GM23338 (cell line): ENCODE measurements at regions not wholly inside any gene's neighbourhood (a gene's known extent, or its start where the extent isn't known, plus 50 kb on each side); places are given as distances from the start of the nearest gene placed in this dataset.

ENCODE experiments used
- ATAC-seq: fragments of 200-7000 bp; cut with Tn5 transposase; 3 replicates; pipeline ENCODE4 v1.9.1; 2020
- DNase-seq: peaks from one replicate; pipeline ENCODE4 v3.0.0-alpha.2; 2015; ENCODE audit warnings: low spot score
- H2AFZ ChIP-seq: fragments of 200-600 bp; sonication (generic); 2 replicates; pipeline ENCODE4 v1.8.0; 2016; ENCODE audit warnings: antibody characterized with exemption, mild to moderate bottlenecking, moderate library complexity
- H3F3A ChIP-seq: fragments of 200-600 bp; sonication (generic); replicated peaks from 2 replicates; pipeline ENCODE4 v1.8.0; 2017; ENCODE audit warnings: antibody characterized with exemption, mixed run types, low read depth
- H3K27ac ChIP-seq: fragments of 200-600 bp; sonication (generic); 2 replicates; pipeline ENCODE4 v1.6.1; 2016; ENCODE audit warnings: low read depth
- H3K27me3 ChIP-seq: fragments of 200-600 bp; sonication (generic); 2 replicates; pipeline ENCODE4 v1.8.0; 2016; ENCODE audit warnings: mild to moderate bottlenecking, mixed run types, moderate library complexity; ENCODE audit not compliant: insufficient read depth
- H3K36me3 ChIP-seq: fragments of 200-600 bp; sonication (generic); 2 replicates; pipeline ENCODE4 v1.8.0; 2016; ENCODE audit warnings: mild to moderate bottlenecking; ENCODE audit not compliant: insufficient read depth
- H3K4me1 ChIP-seq: fragments of 200-600 bp; sonication (generic); 2 replicates; pipeline ENCODE4 v1.8.0; 2016; ENCODE audit warnings: mild to moderate bottlenecking, moderate library complexity; ENCODE audit not compliant: insufficient read depth
- H3K4me2 ChIP-seq: fragments of 200-600 bp; sonication (generic); 2 replicates; pipeline ENCODE4 v1.7.1; 2017; ENCODE audit warnings: mixed run types
- H3K4me3 ChIP-seq: fragments of 200-600 bp; sonication (generic); 2 replicates; pipeline ENCODE4 v1.6.1; 2016; ENCODE audit warnings: mixed run types
- H3K79me2 ChIP-seq: fragments of 200-600 bp; sonication (generic); replicated peaks from 2 replicates; pipeline ENCODE4 v1.8.0; 2017; ENCODE audit warnings: mild to moderate bottlenecking; ENCODE audit not compliant: insufficient read depth
- H3K9me2 ChIP-seq: fragments of 200-600 bp; sonication (generic); 2 replicates; pipeline ENCODE4 v1.8.0; 2017; ENCODE audit not compliant: insufficient read depth
- H4K20me1 ChIP-seq: fragments of 200-600 bp; sonication (generic); replicated peaks from 2 replicates; pipeline ENCODE4 v1.8.0; 2017; ENCODE audit warnings: mild to moderate bottlenecking; ENCODE audit not compliant: insufficient read depth
- H3K27ac Mint-ChIP-seq: 2 replicates; pipeline ENCODE4 v1.8.0; 2020; ENCODE audit warnings: inconsistent platforms, mild to moderate bottlenecking, moderate library complexity, mixed read lengths
- H3K27me3 Mint-ChIP-seq: 3 replicates; pipeline ENCODE4 v1.8.0; 2022; ENCODE audit warnings: low read depth, mild to moderate bottlenecking, moderate library complexity, mixed read lengths, inconsistent platforms; ENCODE audit not compliant: insufficient read depth, poor library complexity
- H3K36me3 Mint-ChIP-seq: 3 replicates; pipeline ENCODE4 v1.8.0; 2021; ENCODE audit warnings: low read depth, mild to moderate bottlenecking, inconsistent platforms, moderate library complexity, mixed read lengths
- H3K4me1 Mint-ChIP-seq: 3 replicates; pipeline ENCODE4 v1.8.0; 2020; ENCODE audit warnings: mild to moderate bottlenecking, inconsistent platforms, mixed read lengths
- H3K4me3 Mint-ChIP-seq: 3 replicates; pipeline ENCODE4 v1.8.0; 2021; ENCODE audit warnings: moderate library complexity, mild to moderate bottlenecking, inconsistent platforms, mixed read lengths
- H3K9me3 Mint-ChIP-seq: 3 replicates; pipeline ENCODE4 v1.8.0; 2020; ENCODE audit warnings: moderate library complexity, mild to moderate bottlenecking, inconsistent platforms, mixed read lengths
- CREB1 ChIP-seq: fragments of 250-450 bp; sonication (Bioruptor Pico); IDR thresholded peaks from 2 replicates; pipeline ENCODE4 v1.5.0; 2020; ENCODE audit warnings: low read depth, mild to moderate bottlenecking, moderate library complexity
- CTCF ChIP-seq, 2 experiments: fragments of 200-600 bp in 1 of 2; sonication (generic) in 1 of 2; conservative IDR thresholded peaks; 2 replicates each; pipeline versions ENCODE4 v1.5.1 to v1.6.1; 2016 to 2017; ENCODE audit warnings: antibody characterized with exemption in 2 of 2, low read depth in 2 of 2, mild to moderate bottlenecking in 2 of 2, moderate library complexity in 1 of 2
- EZH2 ChIP-seq: fragments of 200-600 bp; sonication (generic); IDR thresholded peaks from one replicate; pipeline ENCODE4 v1.8.0; 2017; ENCODE audit warnings: antibody characterized with exemption, mild to moderate bottlenecking, low read depth; ENCODE audit not compliant: unreplicated experiment
- EZH2phosphoT487 ChIP-seq: fragments of 200-600 bp; sonication (generic); IDR thresholded peaks from one replicate; pipeline ENCODE4 v1.8.1; 2018; ENCODE audit warnings: antibody characterized with exemption; ENCODE audit not compliant: unreplicated experiment
- JUNB ChIP-seq: IDR thresholded peaks from one replicate; pipeline ENCODE4 v1.6.1; 2016; ENCODE audit warnings: antibody characterized with exemption; ENCODE audit not compliant: unreplicated experiment
- NANOG ChIP-seq: IDR thresholded peaks from 2 replicates; pipeline ENCODE4 v1.6.1; 2016; ENCODE audit warnings: antibody characterized with exemption, borderline replicate concordance
- POLR2AphosphoS5 ChIP-seq: IDR thresholded peaks from 2 replicates; pipeline ENCODE4 v1.6.1; 2016; ENCODE audit warnings: antibody characterized with exemption, low read depth
- STAT1 ChIP-seq: IDR thresholded peaks from one replicate; pipeline ENCODE4 v1.6.1; 2016; ENCODE audit warnings: antibody characterized with exemption; ENCODE audit not compliant: unreplicated experiment
- ZNF114 ChIP-seq: fragments of 250-450 bp; sonication (Bioruptor Pico); IDR thresholded peaks from 2 replicates; pipeline ENCODE4 v1.5.0; 2020; ENCODE audit warnings: mild to moderate bottlenecking, moderate library complexity
- ZNF331 ChIP-seq: fragments of 250-450 bp; sonication (Bioruptor Pico); IDR thresholded peaks from 2 replicates; pipeline ENCODE4 v1.5.0; 2020; ENCODE audit warnings: low read depth, mild to moderate bottlenecking, moderate library complexity
- ZNF462 ChIP-seq: fragments of 250-450 bp; sonication (Bioruptor Pico); IDR thresholded peaks from 2 replicates; pipeline ENCODE4 v1.5.0; 2020; ENCODE audit warnings: mild to moderate bottlenecking, moderate library complexity
- TF ChIP-seq, protein P1 (sequence below): IDR thresholded peaks from one replicate; pipeline ENCODE4 v1.6.1; 2018; ENCODE audit warnings: antibody characterized with exemption; ENCODE audit not compliant: unreplicated experiment
- TF ChIP-seq, protein P2 (sequence below): IDR thresholded peaks from 2 replicates; pipeline ENCODE4 v1.6.1; 2016; ENCODE audit warnings: antibody characterized with exemption

- Mint-ChIP-seq H3K4me1 (peaks cover 12% of the 10 kb centered on the region), H3K27me3 (peaks cover 3% of the 10 kb centered on the region), H3K4me3 (no peak overlapping the region), H3K27ac (no peak overlapping the region), H3K36me3 (no peaks in the 10 kb centered on the region), H3K9me3 (no peaks in the 10 kb centered on the region)
- peaks cover 7% of the 10 kb centered on the region; the same call in 1 of the 2 replicates for H3K9me2 ChIP-seq
- ATAC-seq (no peak), DNase-seq (no peak)
- H3K4me1 ChIP-seq: peaks cover 12% of the 10 kb centered on the region; the same call in 1 of the 2 replicates
- no peaks in the 10 kb centered on the region for H3K27me3 ChIP-seq
- no peaks in the 10 kb centered on the region for H3F3A ChIP-seq
- no peak overlapping the region for H3K4me2 ChIP-seq
- TF ChIP-seq ZNF331 (CRISPR knock-in tag) (no peak), CREB1 (CRISPR knock-in tag) (no peak), CTCF (conservative IDR thresholded peaks at IDR 0.05; ENCODE audit: low read depth in 2 of 2) (no peak), NANOG (no peak), EZH2phosphoT487 (no peak), POLR2AphosphoS5 (no peak), ZNF114 (CRISPR knock-in tag) (no peak), JUNB (no peak), STAT1 (no peak), EZH2 (no peak), ZNF462 (no peak)
- TF ChIP-seq, protein P1, sequence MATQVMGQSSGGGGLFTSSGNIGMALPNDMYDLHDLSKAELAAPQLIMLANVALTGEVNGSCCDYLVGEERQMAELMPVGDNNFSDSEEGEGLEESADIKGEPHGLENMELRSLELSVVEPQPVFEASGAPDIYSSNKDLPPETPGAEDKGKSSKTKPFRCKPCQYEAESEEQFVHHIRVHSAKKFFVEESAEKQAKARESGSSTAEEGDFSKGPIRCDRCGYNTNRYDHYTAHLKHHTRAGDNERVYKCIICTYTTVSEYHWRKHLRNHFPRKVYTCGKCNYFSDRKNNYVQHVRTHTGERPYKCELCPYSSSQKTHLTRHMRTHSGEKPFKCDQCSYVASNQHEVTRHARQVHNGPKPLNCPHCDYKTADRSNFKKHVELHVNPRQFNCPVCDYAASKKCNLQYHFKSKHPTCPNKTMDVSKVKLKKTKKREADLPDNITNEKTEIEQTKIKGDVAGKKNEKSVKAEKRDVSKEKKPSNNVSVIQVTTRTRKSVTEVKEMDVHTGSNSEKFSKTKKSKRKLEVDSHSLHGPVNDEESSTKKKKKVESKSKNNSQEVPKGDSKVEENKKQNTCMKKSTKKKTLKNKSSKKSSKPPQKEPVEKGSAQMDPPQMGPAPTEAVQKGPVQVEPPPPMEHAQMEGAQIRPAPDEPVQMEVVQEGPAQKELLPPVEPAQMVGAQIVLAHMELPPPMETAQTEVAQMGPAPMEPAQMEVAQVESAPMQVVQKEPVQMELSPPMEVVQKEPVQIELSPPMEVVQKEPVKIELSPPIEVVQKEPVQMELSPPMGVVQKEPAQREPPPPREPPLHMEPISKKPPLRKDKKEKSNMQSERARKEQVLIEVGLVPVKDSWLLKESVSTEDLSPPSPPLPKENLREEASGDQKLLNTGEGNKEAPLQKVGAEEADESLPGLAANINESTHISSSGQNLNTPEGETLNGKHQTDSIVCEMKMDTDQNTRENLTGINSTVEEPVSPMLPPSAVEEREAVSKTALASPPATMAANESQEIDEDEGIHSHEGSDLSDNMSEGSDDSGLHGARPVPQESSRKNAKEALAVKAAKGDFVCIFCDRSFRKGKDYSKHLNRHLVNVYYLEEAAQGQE: no peak
- TF ChIP-seq, protein P2, sequence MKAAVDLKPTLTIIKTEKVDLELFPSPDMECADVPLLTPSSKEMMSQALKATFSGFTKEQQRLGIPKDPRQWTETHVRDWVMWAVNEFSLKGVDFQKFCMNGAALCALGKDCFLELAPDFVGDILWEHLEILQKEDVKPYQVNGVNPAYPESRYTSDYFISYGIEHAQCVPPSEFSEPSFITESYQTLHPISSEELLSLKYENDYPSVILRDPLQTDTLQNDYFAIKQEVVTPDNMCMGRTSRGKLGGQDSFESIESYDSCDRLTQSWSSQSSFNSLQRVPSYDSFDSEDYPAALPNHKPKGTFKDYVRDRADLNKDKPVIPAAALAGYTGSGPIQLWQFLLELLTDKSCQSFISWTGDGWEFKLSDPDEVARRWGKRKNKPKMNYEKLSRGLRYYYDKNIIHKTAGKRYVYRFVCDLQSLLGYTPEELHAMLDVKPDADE: no peak
- H3K79me2 ChIP-seq: no peaks in the 10 kb centered on the region
- H3K4me3 ChIP-seq: no peak overlapping the region
- H3K36me3 ChIP-seq: no peaks in the 10 kb centered on the region
- no peak overlapping the region for H2AFZ ChIP-seq
- no peak overlapping the region for H3K27ac ChIP-seq
- no peaks in the 10 kb centered on the region for H4K20me1 ChIP-seq
These were observed 274.5 kb downstream of the PIK3C3 start for GRCh38 chr18:42229211-42230210.
